PC-3 (cell line): ENCODE measurements at regions not wholly inside any gene's neighbourhood (a gene's known extent, or its start where the extent isn't known, plus 50 kb on each side); places are given as distances from the start of the nearest gene placed in this dataset.

Experiments used
- ATAC-seq: fragments of 200-7000 bp; cut with Tn5 transposase; 2 replicates; pipeline ENCODE4 v1.9.1; 2020; ENCODE audit warnings: mild to moderate bottlenecking, moderate library complexity
- BruUV-seq: library from RNA; stranded (reverse); fragments of 400-500 nt; replicated peaks from 2 replicates; lab custom pipeline; 2021; lab: Mats Ljungman, UMichigan
- CTCF ChIA-PET: fragments of 300-600 bp; sonication (Branson Sonifier 250); formaldehyde crosslinking; loops from one replicate; lab custom pipeline; 2022; ENCODE audit warnings: antibody characterized with exemption; lab: Charles Lee
- POLR2A ChIA-PET: fragments of 300-600 bp; sonication (Branson Sonifier 250); formaldehyde crosslinking; loops from one replicate; lab custom pipeline; 2022; ENCODE audit warnings: antibody characterized with exemption; ENCODE audit not compliant: unreplicated experiment; lab: Charles Lee
- DNase-seq: peaks from one replicate; pipeline ENCODE4 v3.0.0-alpha.2; 2015
- H2AFZ ChIP-seq: fragments of 300-600 bp; sonication (generic); 2 replicates; pipeline ENCODE4 v1.6.0; 2016; ENCODE audit warnings: antibody characterized with exemption, low read length
- H3F3A ChIP-seq: fragments of 300-600 bp; sonication (generic); one replicate; pipeline ENCODE4 v1.6.0; 2017; ENCODE audit warnings: antibody characterized with exemption, low read length, control low read depth, mild to moderate bottlenecking; ENCODE audit not compliant: unreplicated experiment
- H3K27ac ChIP-seq: fragments of 300-600 bp; sonication (generic); 2 replicates; pipeline ENCODE4 v1.5.1; 2016; ENCODE audit warnings: mild to moderate bottlenecking, low read length
- H3K27me3 ChIP-seq: fragments of 300-600 bp; sonication (generic); 2 replicates; pipeline ENCODE4 v1.6.1; 2016; ENCODE audit warnings: low read length, mixed read lengths
- H3K36me3 ChIP-seq: fragments of 300-600 bp; sonication (generic); 2 replicates; pipeline ENCODE4 v1.6.1; 2016; ENCODE audit warnings: low read depth, mixed run types, low read length, mixed read lengths
- H3K4me1 ChIP-seq: fragments of 300-600 bp; sonication (generic); 2 replicates; pipeline ENCODE4 v1.5.1; 2016; ENCODE audit warnings: low read length; ENCODE audit not compliant: insufficient read depth
- H3K4me2 ChIP-seq: fragments of 300-600 bp; sonication (generic); 2 replicates; pipeline ENCODE4 v1.6.0; 2016; ENCODE audit warnings: low read length
- H3K4me3 ChIP-seq: fragments of 300-600 bp; sonication (generic); 2 replicates; pipeline ENCODE4 v1.5.1; 2016; ENCODE audit warnings: mild to moderate bottlenecking, low read length, mixed read lengths
- H3K79me2 ChIP-seq: fragments of 300-600 bp; sonication (generic); 2 replicates; pipeline ENCODE4 v1.6.1; 2017; ENCODE audit warnings: low read length, mixed read lengths
- H3K9ac ChIP-seq: fragments of 300-600 bp; sonication (generic); 2 replicates; pipeline ENCODE4 v1.6.0; 2016; ENCODE audit warnings: mild to moderate bottlenecking, low read length
- H3K9me2 ChIP-seq: fragments of 300-600 bp; sonication (generic); replicated peaks from 2 replicates; pipeline ENCODE4 v1.6.1; 2016; ENCODE audit warnings: mixed run types, low read length, mixed read lengths
- H3K9me3 ChIP-seq: fragments of 300-600 bp; sonication (generic); 2 replicates; pipeline ENCODE4 v1.6.1; 2016; ENCODE audit warnings: low read length, mixed read lengths
- H4K20me1 ChIP-seq: fragments of 300-600 bp; sonication (generic); 2 replicates; pipeline ENCODE4 v1.6.1; 2016; ENCODE audit warnings: low read length, mixed read lengths
- EZH2 ChIP-seq: fragments of 300-600 bp; sonication (generic); IDR thresholded peaks from one replicate; pipeline ENCODE4 v1.6.1; 2017; ENCODE audit warnings: antibody characterized with exemption, mild to moderate bottlenecking, low read length; ENCODE audit not compliant: unreplicated experiment
- EZH2phosphoT487 ChIP-seq: fragments of 300-600 bp; sonication (generic); IDR thresholded peaks from 2 replicates; pipeline ENCODE4 v1.6.1; 2018; ENCODE audit warnings: mild to moderate bottlenecking, antibody characterized with exemption, low read length, borderline replicate concordance
- intact Hi-C: fragments of 100-400 bp; cut with micrococcal nuclease; formaldehyde crosslinking; loops from 2 replicates; pipeline ENCODE4 v1.9.0; 2023
- TF ChIP-seq, protein P1 (sequence below): fragments of 300-600 bp; sonication (generic); conservative IDR thresholded peaks from 2 replicates; pipeline ENCODE4 v1.5.1; 2017; ENCODE audit warnings: antibody characterized with exemption, low read depth, mild to moderate bottlenecking, low read length

DNA sequence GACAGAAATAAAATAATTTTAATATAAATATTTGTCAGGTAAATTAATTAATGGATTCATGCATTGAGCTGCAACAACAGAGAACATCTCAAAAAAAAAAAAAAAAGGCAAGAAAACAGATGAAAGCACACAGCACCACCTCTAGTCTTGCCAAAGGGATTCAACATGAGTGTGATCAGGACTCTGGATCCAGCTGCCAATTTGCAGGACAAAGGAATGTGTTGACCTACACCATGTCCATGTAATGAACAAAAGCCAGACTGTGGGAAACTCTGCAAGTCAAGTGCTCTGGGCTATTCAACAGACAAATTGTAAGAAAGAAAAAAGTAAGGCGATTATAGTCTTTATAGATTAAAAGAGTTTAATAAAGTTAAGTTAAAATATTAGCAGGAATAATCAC, 769.3 kb downstream of the TLR4 start:
- Histone ChIP-seq H3K4me2 (no peak overlapping the region), H3K79me2 (no peaks in the 10 kb centered on the region), H2AFZ (no peak overlapping the region), H3K27me3 (no peaks in the 10 kb centered on the region), H4K20me1 (no peaks in the 10 kb centered on the region), H3K27ac (no peak overlapping the region), H3K9ac (no peak overlapping the region), H3F3A (no peaks in the 10 kb centered on the region), H3K36me3 (no peaks in the 10 kb centered on the region), H3K4me1 (no peaks in the 10 kb centered on the region), H3K4me3 (no peak overlapping the region), H3K9me2 (no peaks in the 10 kb centered on the region), H3K9me3 (no peaks in the 10 kb centered on the region)
- ChIA-PET CTCF (no interaction called here), POLR2A (no interaction called here)
- ATAC-seq = no peak
- intact Hi-C loops = no loop called here
- no TSS peak for BruUV-seq
- TF ChIP-seq EZH2 = no peak
- no peak for TF ChIP-seq EZH2phosphoT487
- no peak for DNase-seq

DNA sequence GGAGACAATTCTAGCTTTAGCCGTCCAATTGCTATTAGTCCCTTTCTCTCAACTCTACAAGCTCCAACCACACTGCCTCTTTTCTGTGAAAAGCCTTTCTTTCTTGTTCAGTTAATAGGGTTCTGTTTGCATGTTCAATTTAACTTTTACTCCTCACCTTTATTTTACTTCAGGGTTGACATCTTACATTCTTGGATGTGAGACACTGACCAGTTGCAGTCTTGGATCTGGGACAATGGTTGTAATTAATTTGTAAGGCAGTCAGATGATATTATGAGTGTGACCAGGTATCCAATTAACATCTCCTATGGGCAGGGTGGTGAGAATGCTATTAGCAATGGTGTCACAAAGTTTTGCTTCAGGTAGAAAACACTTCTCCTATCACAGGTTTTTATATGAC, 774.5 kb downstream of the TLR4 start:
- no peak overlapping the region for H3K9ac ChIP-seq
- no TSS peak for BruUV-seq
- DNase-seq (no peak), ATAC-seq (no peak)
- TF ChIP-seq EZH2 (no peak), EZH2phosphoT487 (no peak)
- TF ChIP-seq, protein P1, sequence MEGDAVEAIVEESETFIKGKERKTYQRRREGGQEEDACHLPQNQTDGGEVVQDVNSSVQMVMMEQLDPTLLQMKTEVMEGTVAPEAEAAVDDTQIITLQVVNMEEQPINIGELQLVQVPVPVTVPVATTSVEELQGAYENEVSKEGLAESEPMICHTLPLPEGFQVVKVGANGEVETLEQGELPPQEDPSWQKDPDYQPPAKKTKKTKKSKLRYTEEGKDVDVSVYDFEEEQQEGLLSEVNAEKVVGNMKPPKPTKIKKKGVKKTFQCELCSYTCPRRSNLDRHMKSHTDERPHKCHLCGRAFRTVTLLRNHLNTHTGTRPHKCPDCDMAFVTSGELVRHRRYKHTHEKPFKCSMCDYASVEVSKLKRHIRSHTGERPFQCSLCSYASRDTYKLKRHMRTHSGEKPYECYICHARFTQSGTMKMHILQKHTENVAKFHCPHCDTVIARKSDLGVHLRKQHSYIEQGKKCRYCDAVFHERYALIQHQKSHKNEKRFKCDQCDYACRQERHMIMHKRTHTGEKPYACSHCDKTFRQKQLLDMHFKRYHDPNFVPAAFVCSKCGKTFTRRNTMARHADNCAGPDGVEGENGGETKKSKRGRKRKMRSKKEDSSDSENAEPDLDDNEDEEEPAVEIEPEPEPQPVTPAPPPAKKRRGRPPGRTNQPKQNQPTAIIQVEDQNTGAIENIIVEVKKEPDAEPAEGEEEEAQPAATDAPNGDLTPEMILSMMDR = no peak
- H3K9me2 ChIP-seq = no peaks in the 10 kb centered on the region
- no peak overlapping the region for H3K27ac ChIP-seq
- H3K4me3 ChIP-seq = no peak overlapping the region
- H3K4me2 ChIP-seq = no peak overlapping the region
- no peaks in the 10 kb centered on the region for H3K9me3 ChIP-seq
- no peaks in the 10 kb centered on the region for H3K36me3 ChIP-seq
- intact Hi-C loops = no loop called here
- H3K79me2 ChIP-seq = no peaks in the 10 kb centered on the region
- ChIA-PET POLR2A (no interaction called here), CTCF (no interaction called here)
- H3K4me1 ChIP-seq = no peaks in the 10 kb centered on the region
- no peaks in the 10 kb centered on the region for H3F3A ChIP-seq
- no peaks in the 10 kb centered on the region for H4K20me1 ChIP-seq
- no peak overlapping the region for H2AFZ ChIP-seq
- H3K27me3 ChIP-seq = no peaks in the 10 kb centered on the region

GRCh38 chr9:118482306-118482705, 778.1 kb downstream of the TLR4 start:
- intact Hi-C loops = no loop called here
- H3K36me3 ChIP-seq = no peaks in the 10 kb centered on the region
- no peaks in the 10 kb centered on the region for H3K27me3 ChIP-seq
- CTCF ChIA-PET = no interaction called here
- ATAC-seq = no peak
- H3K9me2 ChIP-seq = no peaks in the 10 kb centered on the region
- DNase-seq = no peak
- no TSS peak for BruUV-seq
- no peaks in the 10 kb centered on the region for H3K4me1 ChIP-seq
- H2AFZ ChIP-seq = no peak overlapping the region
- POLR2A ChIA-PET = no interaction called here
- TF ChIP-seq EZH2 = no peak
- TF ChIP-seq EZH2phosphoT487 = no peak
- TF ChIP-seq, protein P1 = no peak
- H3K79me2 ChIP-seq = no peaks in the 10 kb centered on the region
- H3F3A ChIP-seq = no peaks in the 10 kb centered on the region
- no peak overlapping the region for H3K9ac ChIP-seq
- H3K4me3 ChIP-seq = no peak overlapping the region
- H3K9me3 ChIP-seq = no peaks in the 10 kb centered on the region
- H3K27ac ChIP-seq = no peak overlapping the region
- no peaks in the 10 kb centered on the region for H4K20me1 ChIP-seq
- H3K4me2 ChIP-seq = no peak overlapping the region
